ENCODE measurements at regions not wholly inside any gene's neighbourhood (a gene's known extent, or its start where the extent isn't known, plus 50 kb on each side); places are given as distances from the start of the nearest gene placed in this dataset.

- DNase-seq, result no peak
Observed at GRCh38 chr20:63127700-63128364, 88.1 kb downstream of the YTHDF1 start.

GRCh38 chr20:63126876-63127699, 88.8 kb downstream of the YTHDF1 start:
- DNase-seq, result no peak

- DNase-seq, result no peak
Observed at GRCh38 chr20:63125838-63126601, 89.9 kb downstream of the YTHDF1 start.

- DNase-seq, result no peak
Observed at GRCh38 chr20:63125581-63125837, 90.4 kb downstream of the YTHDF1 start.

GRCh38 chr20:63124782-63125580, 91.0 kb downstream of the YTHDF1 start:
- DNase-seq, result peak in 1 of 2 donors; percentile 6

- peak in 1 of 2 donors; percentile 6 for DNase-seq
Observed at GRCh38 chr20:63124092-63124781, 91.7 kb downstream of the YTHDF1 start.

GRCh38 chr20:63123331-63123741, 92.6 kb downstream of the YTHDF1 start:
- DNase-seq, result peak in 1 of 2 donors; percentile 1

- DNase-seq, result no peak
Observed at GRCh38 chr20:63122626-63123025, 93.3 kb downstream of the YTHDF1 start.

GRCh38 chr20:63121749-63122405, 94.1 kb downstream of the YTHDF1 start:
- DNase-seq, result no peak

GRCh38 chr20:63121246-63121645, 94.7 kb downstream of the YTHDF1 start:
- DNase-seq, result no peak

GRCh38 chr20:63120808-63121090, 95.2 kb downstream of the YTHDF1 start:
- no peak for DNase-seq

- DNase-seq, result no peak
Observed at GRCh38 chr20:63119963-63120807, 95.7 kb downstream of the YTHDF1 start.

GRCh38 chr20:63119121-63119962, 96.6 kb downstream of the YTHDF1 start:
- DNase-seq, result no peak

GRCh38 chr20:63118303-63119120, 97.4 kb downstream of the YTHDF1 start:
- no peak for DNase-seq

- DNase-seq, result no peak
Observed at GRCh38 chr20:63117661-63118302, 98.1 kb downstream of the YTHDF1 start.

- DNase-seq, result no peak
Observed at GRCh38 chr20:63117151-63117550, 98.8 kb downstream of the YTHDF1 start.

- DNase-seq, result no peak
Observed at GRCh38 chr20:63116412-63117106, 99.4 kb downstream of the YTHDF1 start.
